ENCODE measurements at regions not wholly inside any gene's neighbourhood (a gene's known extent, or its start where the extent isn't known, plus 50 kb on each side); places are given as distances from the start of the nearest gene placed in this dataset.

GRCh38 chr18:39600894-39601293, 2035.3 kb upstream of the CELF4 start:
- WGBS: 75% methylated on average over 4 of the region's 4 CpGs
- DNase-seq (ENCODE audit: low spot score in 2 of 2): no peak
- Histone ChIP-seq H3K27me3 (no peaks in the 10 kb centered on the region), H3K4me1 (no peaks in the 10 kb centered on the region), H3K4me3 (no peak overlapping the region), H3K9me3 (no peaks in the 10 kb centered on the region), H3K36me3 (no peaks in the 10 kb centered on the region), H3K27ac (no peak overlapping the region)
- TF ChIP-seq EP300 (IDR thresholded peaks at IDR 0.05) (no peak), POLR2A (IDR thresholded peaks at IDR 0.05) (no peak), POLR2AphosphoS5 (IDR thresholded peaks at IDR 0.05) (no peak)
- TF ChIP-seq, protein P1, sequence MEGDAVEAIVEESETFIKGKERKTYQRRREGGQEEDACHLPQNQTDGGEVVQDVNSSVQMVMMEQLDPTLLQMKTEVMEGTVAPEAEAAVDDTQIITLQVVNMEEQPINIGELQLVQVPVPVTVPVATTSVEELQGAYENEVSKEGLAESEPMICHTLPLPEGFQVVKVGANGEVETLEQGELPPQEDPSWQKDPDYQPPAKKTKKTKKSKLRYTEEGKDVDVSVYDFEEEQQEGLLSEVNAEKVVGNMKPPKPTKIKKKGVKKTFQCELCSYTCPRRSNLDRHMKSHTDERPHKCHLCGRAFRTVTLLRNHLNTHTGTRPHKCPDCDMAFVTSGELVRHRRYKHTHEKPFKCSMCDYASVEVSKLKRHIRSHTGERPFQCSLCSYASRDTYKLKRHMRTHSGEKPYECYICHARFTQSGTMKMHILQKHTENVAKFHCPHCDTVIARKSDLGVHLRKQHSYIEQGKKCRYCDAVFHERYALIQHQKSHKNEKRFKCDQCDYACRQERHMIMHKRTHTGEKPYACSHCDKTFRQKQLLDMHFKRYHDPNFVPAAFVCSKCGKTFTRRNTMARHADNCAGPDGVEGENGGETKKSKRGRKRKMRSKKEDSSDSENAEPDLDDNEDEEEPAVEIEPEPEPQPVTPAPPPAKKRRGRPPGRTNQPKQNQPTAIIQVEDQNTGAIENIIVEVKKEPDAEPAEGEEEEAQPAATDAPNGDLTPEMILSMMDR (IDR thresholded peaks at IDR 0.05): no peak

DNA sequence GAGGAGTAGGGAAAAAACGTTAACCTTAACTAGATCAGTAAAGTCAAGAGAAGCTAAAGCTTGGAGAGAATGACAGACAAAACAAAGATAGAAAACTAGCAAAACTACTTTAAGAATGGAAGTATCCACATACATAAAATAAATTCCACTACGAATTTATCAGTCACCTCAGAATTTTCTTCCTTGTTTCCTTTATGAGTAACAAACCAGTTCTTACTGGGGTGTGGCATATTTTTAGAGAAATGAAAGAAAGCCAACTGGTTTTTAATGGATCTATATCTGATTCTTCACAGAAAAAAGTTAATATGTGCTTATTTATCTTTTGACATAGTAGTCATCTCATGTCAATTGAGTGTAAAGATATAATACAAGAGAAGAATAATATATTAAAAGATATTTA, 2033.7 kb upstream of the CELF4 start:
- no peaks in the 10 kb centered on the region for H3K36me3 ChIP-seq
- 52% methylated on average over 2 of the region's 2 CpGs for WGBS
- no peaks in the 10 kb centered on the region for H3K27me3 ChIP-seq
- H3K4me3 ChIP-seq: no peak overlapping the region
- no peak overlapping the region for H3K27ac ChIP-seq
- TF ChIP-seq, protein P1 (IDR thresholded peaks at IDR 0.05): no peak
- TF ChIP-seq EP300 (IDR thresholded peaks at IDR 0.05) (no peak), POLR2A (IDR thresholded peaks at IDR 0.05) (no peak), POLR2AphosphoS5 (IDR thresholded peaks at IDR 0.05) (no peak)
- DNase-seq (ENCODE audit: low spot score in 2 of 2): no peak
- no peaks in the 10 kb centered on the region for H3K4me1 ChIP-seq
- H3K9me3 ChIP-seq: no peaks in the 10 kb centered on the region

- Histone ChIP-seq H3K4me1 (no peaks in the 10 kb centered on the region), H3K27ac (no peak overlapping the region), H3K4me3 (no peak overlapping the region), H3K36me3 (no peaks in the 10 kb centered on the region), H3K27me3 (no peaks in the 10 kb centered on the region), H3K9me3 (no peaks in the 10 kb centered on the region)
- DNase-seq (ENCODE audit: low spot score in 2 of 2): no peak
- WGBS: 68% methylated on average over 7 of the region's 7 CpGs
- TF ChIP-seq POLR2AphosphoS5 (IDR thresholded peaks at IDR 0.05): no peak
- TF ChIP-seq EP300 (IDR thresholded peaks at IDR 0.05): no peak
- TF ChIP-seq POLR2A (IDR thresholded peaks at IDR 0.05): no peak
- TF ChIP-seq, protein P1 (IDR thresholded peaks at IDR 0.05): no peak
Observed at GRCh38 chr18:39596891-39597290, 2031.3 kb upstream of the CELF4 start.

GRCh38 chr18:39596221-39596620, 2030.6 kb upstream of the CELF4 start:
- DNase-seq (ENCODE audit: low spot score in 2 of 2): no peak
- H3K4me3 ChIP-seq: no peak overlapping the region
- TF ChIP-seq, protein P1 (IDR thresholded peaks at IDR 0.05): no peak
- no peak for TF ChIP-seq EP300 (IDR thresholded peaks at IDR 0.05)
- TF ChIP-seq POLR2AphosphoS5 (IDR thresholded peaks at IDR 0.05): no peak
- no peak for TF ChIP-seq POLR2A (IDR thresholded peaks at IDR 0.05)
- H3K4me1 ChIP-seq: no peaks in the 10 kb centered on the region
- no peaks in the 10 kb centered on the region for H3K36me3 ChIP-seq
- no peaks in the 10 kb centered on the region for H3K9me3 ChIP-seq
- H3K27me3 ChIP-seq: no peaks in the 10 kb centered on the region
- no peak overlapping the region for H3K27ac ChIP-seq

GRCh38 chr18:39594206-39594605, 2028.6 kb upstream of the CELF4 start:
- no peak overlapping the region for H3K4me3 ChIP-seq
- DNase-seq (ENCODE audit: low spot score in 2 of 2): no peak
- H3K9me3 ChIP-seq: no peaks in the 10 kb centered on the region
- H3K27me3 ChIP-seq: no peaks in the 10 kb centered on the region
- no peak overlapping the region for H3K27ac ChIP-seq
- no peaks in the 10 kb centered on the region for H3K4me1 ChIP-seq
- H3K36me3 ChIP-seq: no peaks in the 10 kb centered on the region
- TF ChIP-seq POLR2AphosphoS5 (IDR thresholded peaks at IDR 0.05) (no peak), EP300 (IDR thresholded peaks at IDR 0.05) (no peak), POLR2A (IDR thresholded peaks at IDR 0.05) (no peak)

DNA sequence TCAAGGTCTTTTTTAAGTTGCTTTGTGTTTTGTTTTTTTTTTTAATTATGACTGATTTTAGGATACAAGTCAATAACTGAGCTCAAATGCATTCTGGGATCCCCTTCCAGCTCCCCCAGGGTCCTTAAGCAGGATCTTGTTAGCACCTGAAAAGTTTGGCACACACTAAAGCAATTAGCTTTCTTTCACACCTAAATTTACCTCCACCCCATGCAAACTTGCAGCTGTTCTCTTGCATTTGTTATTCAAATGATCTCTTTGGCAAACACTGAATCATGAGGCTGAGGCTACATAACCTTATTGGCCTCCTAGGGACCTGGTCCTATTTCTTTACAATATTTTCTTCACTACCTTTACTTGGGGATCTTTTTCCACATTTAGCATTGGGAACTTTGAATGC, 2026.1 kb upstream of the CELF4 start:
- Histone ChIP-seq H3K27ac (no peak overlapping the region), H3K9me3 (no peaks in the 10 kb centered on the region), H3K4me1 (no peaks in the 10 kb centered on the region), H3K27me3 (no peaks in the 10 kb centered on the region), H3K4me3 (no peak overlapping the region), H3K36me3 (no peaks in the 10 kb centered on the region)
- no peak for DNase-seq (ENCODE audit: low spot score in 2 of 2)
- TF ChIP-seq, protein P1 (IDR thresholded peaks at IDR 0.05): no peak
